ENCODE measurements at regions not wholly inside any gene's neighbourhood (a gene's known extent, or its start where the extent isn't known, plus 50 kb on each side); places are given as distances from the start of the nearest gene placed in this dataset.

GRCh38 chr12:75908961-75909605 lies 122.5 kb downstream of the PHLDA1 start:
- TF ChIP-seq CTCF (IDR thresholded peaks at IDR 0.05; ENCODE audit: low read depth, low read length) (no peak), EZH2phosphoT487 (IDR thresholded peaks at IDR 0.05; ENCODE audit: low read depth) (no peak)
